ENCODE measurements at regions not wholly inside any gene's neighbourhood (a gene's known extent, or its start where the extent isn't known, plus 50 kb on each side); places are given as distances from the start of the nearest gene placed in this dataset.

- H3K27ac ChIP-seq (ENCODE audit: low read depth, low read length): no peak overlapping the region
- peaks cover 3 to 5% of the 10 kb centered on the region in 2 donors for H3K4me1 ChIP-seq (ENCODE audit: control insufficient read depth in 1 of 2, insufficient read depth in 2 of 2, low read length in 2 of 2)
- H3K36me3 ChIP-seq (ENCODE audit: control insufficient read depth in 1 of 2, insufficient read depth in 2 of 2, low read length in 2 of 2): no peaks in the 10 kb centered on the region
- no peak overlapping the region for H3K9ac ChIP-seq (ENCODE audit: low read depth in 1 of 2, low read length in 2 of 2)
- no peak overlapping the region for H3K4me3 ChIP-seq (ENCODE audit: low read depth in 1 of 2, low read length in 2 of 2)
- no peaks in the 10 kb centered on the region for H3K9me3 ChIP-seq (ENCODE audit: control insufficient read depth in 1 of 2, low read length in 2 of 2)
- peaks cover 0 to 2% of the 10 kb centered on the region in 2 donors for H3K27me3 ChIP-seq (ENCODE audit: control insufficient read depth in 1 of 2, insufficient read depth in 2 of 2, low read length in 2 of 2)
These were observed 133.7 kb upstream of the STMND1 start for GRCh38 chr6:16968101-16968500.

GRCh38 chr6:16967470-16967817 lies 134.4 kb upstream of the STMND1 start:
- Histone ChIP-seq H3K27me3 (ENCODE audit: control insufficient read depth in 1 of 2, insufficient read depth in 2 of 2, low read length in 2 of 2) (no peaks in the 10 kb centered on the region), H3K4me1 (ENCODE audit: control insufficient read depth in 1 of 2, insufficient read depth in 2 of 2, low read length in 2 of 2) (peaks cover 3 to 5% of the 10 kb centered on the region in 2 donors), H3K9me3 (ENCODE audit: control insufficient read depth in 1 of 2, low read length in 2 of 2) (no peaks in the 10 kb centered on the region), H3K36me3 (ENCODE audit: control insufficient read depth in 1 of 2, insufficient read depth in 2 of 2, low read length in 2 of 2) (no peaks in the 10 kb centered on the region), H3K4me3 (ENCODE audit: low read depth in 1 of 2, low read length in 2 of 2) (no peak overlapping the region), H3K27ac (ENCODE audit: low read depth, low read length) (no peak overlapping the region), H3K9ac (ENCODE audit: low read depth in 1 of 2, low read length in 2 of 2) (no peak overlapping the region)

GRCh38 chr6:16966791-16967469 lies 134.9 kb upstream of the STMND1 start:
- no peaks in the 10 kb centered on the region for H3K36me3 ChIP-seq (ENCODE audit: control insufficient read depth in 1 of 2, insufficient read depth in 2 of 2, low read length in 2 of 2)
- H3K4me1 ChIP-seq (ENCODE audit: control insufficient read depth in 1 of 2, insufficient read depth in 2 of 2, low read length in 2 of 2): peaks cover 3 to 5% of the 10 kb centered on the region in 2 donors
- no peak overlapping the region for H3K27ac ChIP-seq (ENCODE audit: low read depth, low read length)
- no peak overlapping the region for H3K9ac ChIP-seq (ENCODE audit: low read depth in 1 of 2, low read length in 2 of 2)
- no peaks in the 10 kb centered on the region for H3K9me3 ChIP-seq (ENCODE audit: control insufficient read depth in 1 of 2, low read length in 2 of 2)
- no peak overlapping the region for H3K4me3 ChIP-seq (ENCODE audit: low read depth in 1 of 2, low read length in 2 of 2)
- no peaks in the 10 kb centered on the region for H3K27me3 ChIP-seq (ENCODE audit: control insufficient read depth in 1 of 2, insufficient read depth in 2 of 2, low read length in 2 of 2)

GRCh38 chr6:16965689-16966088 lies 136.2 kb upstream of the STMND1 start:
- Histone ChIP-seq H3K9ac (ENCODE audit: low read depth in 1 of 2, low read length in 2 of 2) (no peak overlapping the region), H3K27me3 (ENCODE audit: control insufficient read depth in 1 of 2, insufficient read depth in 2 of 2, low read length in 2 of 2) (no peaks in the 10 kb centered on the region), H3K36me3 (ENCODE audit: control insufficient read depth in 1 of 2, insufficient read depth in 2 of 2, low read length in 2 of 2) (no peaks in the 10 kb centered on the region), H3K4me1 (ENCODE audit: control insufficient read depth in 1 of 2, insufficient read depth in 2 of 2, low read length in 2 of 2) (peaks cover 3 to 5% of the 10 kb centered on the region in 2 donors), H3K4me3 (ENCODE audit: low read depth in 1 of 2, low read length in 2 of 2) (no peak overlapping the region), H3K27ac (ENCODE audit: low read depth, low read length) (no peak overlapping the region), H3K9me3 (ENCODE audit: control insufficient read depth in 1 of 2, low read length in 2 of 2) (no peaks in the 10 kb centered on the region)

GRCh38 chr6:16964553-16965499 lies 137.0 kb upstream of the STMND1 start:
- H3K4me3 ChIP-seq (ENCODE audit: low read depth in 1 of 2, low read length in 2 of 2): no peak overlapping the region
- H3K27ac ChIP-seq (ENCODE audit: low read depth, low read length): no peak overlapping the region
- no peaks in the 10 kb centered on the region for H3K27me3 ChIP-seq (ENCODE audit: control insufficient read depth in 1 of 2, insufficient read depth in 2 of 2, low read length in 2 of 2)
- peaks cover 3 to 5% of the 10 kb centered on the region in 2 donors for H3K4me1 ChIP-seq (ENCODE audit: control insufficient read depth in 1 of 2, insufficient read depth in 2 of 2, low read length in 2 of 2)
- no peaks in the 10 kb centered on the region for H3K36me3 ChIP-seq (ENCODE audit: control insufficient read depth in 1 of 2, insufficient read depth in 2 of 2, low read length in 2 of 2)
- H3K9me3 ChIP-seq (ENCODE audit: control insufficient read depth in 1 of 2, low read length in 2 of 2): no peaks in the 10 kb centered on the region
- no peak overlapping the region for H3K9ac ChIP-seq (ENCODE audit: low read depth in 1 of 2, low read length in 2 of 2)

GRCh38 chr6:16961577-16961976 lies 140.3 kb upstream of the STMND1 start:
- no peaks in the 10 kb centered on the region for H3K36me3 ChIP-seq (ENCODE audit: control insufficient read depth in 1 of 2, insufficient read depth in 2 of 2, low read length in 2 of 2)
- no peaks in the 10 kb centered on the region for H3K27me3 ChIP-seq (ENCODE audit: control insufficient read depth in 1 of 2, insufficient read depth in 2 of 2, low read length in 2 of 2)
- no peak overlapping the region for H3K4me3 ChIP-seq (ENCODE audit: low read depth in 1 of 2, low read length in 2 of 2)
- H3K27ac ChIP-seq (ENCODE audit: low read depth, low read length): no peak overlapping the region
- no peak overlapping the region for H3K9ac ChIP-seq (ENCODE audit: low read depth in 1 of 2, low read length in 2 of 2)
- H3K9me3 ChIP-seq (ENCODE audit: control insufficient read depth in 1 of 2, low read length in 2 of 2): no peaks in the 10 kb centered on the region
- H3K4me1 ChIP-seq (ENCODE audit: control insufficient read depth in 1 of 2, insufficient read depth in 2 of 2, low read length in 2 of 2): peaks cover 3 to 5% of the 10 kb centered on the region in 2 donors

GRCh38 chr6:16959789-16960188 lies 142.1 kb upstream of the STMND1 start:
- Histone ChIP-seq H3K36me3 (ENCODE audit: control insufficient read depth in 1 of 2, insufficient read depth in 2 of 2, low read length in 2 of 2) (no peaks in the 10 kb centered on the region), H3K9ac (ENCODE audit: low read depth in 1 of 2, low read length in 2 of 2) (no peak overlapping the region), H3K9me3 (ENCODE audit: control insufficient read depth in 1 of 2, low read length in 2 of 2) (no peaks in the 10 kb centered on the region), H3K27me3 (ENCODE audit: control insufficient read depth in 1 of 2, insufficient read depth in 2 of 2, low read length in 2 of 2) (no peaks in the 10 kb centered on the region), H3K27ac (ENCODE audit: low read depth, low read length) (no peak overlapping the region), H3K4me1 (ENCODE audit: control insufficient read depth in 1 of 2, insufficient read depth in 2 of 2, low read length in 2 of 2) (peaks cover 0 to 2% of the 10 kb centered on the region in 2 donors), H3K4me3 (ENCODE audit: low read depth in 1 of 2, low read length in 2 of 2) (no peak overlapping the region)

GRCh38 chr6:16956361-16956760 lies 145.5 kb upstream of the STMND1 start:
- Histone ChIP-seq H3K36me3 (ENCODE audit: control insufficient read depth in 1 of 2, insufficient read depth in 2 of 2, low read length in 2 of 2) (no peaks in the 10 kb centered on the region), H3K4me3 (ENCODE audit: low read depth in 1 of 2, low read length in 2 of 2) (no peak overlapping the region), H3K9ac (ENCODE audit: low read depth in 1 of 2, low read length in 2 of 2) (no peak overlapping the region), H3K9me3 (ENCODE audit: control insufficient read depth in 1 of 2, low read length in 2 of 2) (no peaks in the 10 kb centered on the region), H3K27me3 (ENCODE audit: control insufficient read depth in 1 of 2, insufficient read depth in 2 of 2, low read length in 2 of 2) (no peaks in the 10 kb centered on the region), H3K27ac (ENCODE audit: low read depth, low read length) (no peak overlapping the region), H3K4me1 (ENCODE audit: control insufficient read depth in 1 of 2, insufficient read depth in 2 of 2, low read length in 2 of 2) (no peaks in the 10 kb centered on the region)

- Histone ChIP-seq H3K9ac (ENCODE audit: low read depth in 1 of 2, low read length in 2 of 2) (no peak overlapping the region), H3K9me3 (ENCODE audit: control insufficient read depth in 1 of 2, low read length in 2 of 2) (no peaks in the 10 kb centered on the region), H3K4me1 (ENCODE audit: control insufficient read depth in 1 of 2, insufficient read depth in 2 of 2, low read length in 2 of 2) (no peaks in the 10 kb centered on the region), H3K27me3 (ENCODE audit: control insufficient read depth in 1 of 2, insufficient read depth in 2 of 2, low read length in 2 of 2) (no peaks in the 10 kb centered on the region), H3K27ac (ENCODE audit: low read depth, low read length) (no peak overlapping the region), H3K4me3 (ENCODE audit: low read depth in 1 of 2, low read length in 2 of 2) (no peak overlapping the region), H3K36me3 (ENCODE audit: control insufficient read depth in 1 of 2, insufficient read depth in 2 of 2, low read length in 2 of 2) (no peaks in the 10 kb centered on the region)
These were observed 146.0 kb upstream of the STMND1 start for GRCh38 chr6:16955899-16956298.

- no peaks in the 10 kb centered on the region for H3K27me3 ChIP-seq (ENCODE audit: control insufficient read depth in 1 of 2, insufficient read depth in 2 of 2, low read length in 2 of 2)
- H3K27ac ChIP-seq (ENCODE audit: low read depth, low read length): no peak overlapping the region
- no peaks in the 10 kb centered on the region for H3K4me1 ChIP-seq (ENCODE audit: control insufficient read depth in 1 of 2, insufficient read depth in 2 of 2, low read length in 2 of 2)
- H3K9ac ChIP-seq (ENCODE audit: low read depth in 1 of 2, low read length in 2 of 2): no peak overlapping the region
- no peaks in the 10 kb centered on the region for H3K9me3 ChIP-seq (ENCODE audit: control insufficient read depth in 1 of 2, low read length in 2 of 2)
- H3K36me3 ChIP-seq (ENCODE audit: control insufficient read depth in 1 of 2, insufficient read depth in 2 of 2, low read length in 2 of 2): no peaks in the 10 kb centered on the region
- H3K4me3 ChIP-seq (ENCODE audit: low read depth in 1 of 2, low read length in 2 of 2): no peak overlapping the region
These were observed 147.9 kb upstream of the STMND1 start for GRCh38 chr6:16953905-16954304.
